Liver (tissue), 3 donors: ENCODE measurements at regions not wholly inside any gene's neighbourhood (a gene's known extent, or its start where the extent isn't known, plus 50 kb on each side); places are given as distances from the start of the nearest gene placed in this dataset.

ENCODE experiments used
- HNF4A ChIP-seq, 2 donors: conservative IDR thresholded peaks; 2 replicates each; pipeline ENCODE4 v1.6.1; 2016; ENCODE audit warnings: antibody characterized with exemption in 2 of 2, mild to moderate bottlenecking in 2 of 2
- REST ChIP-seq: IDR thresholded peaks from 2 replicates; pipeline ENCODE4 v1.6.1; 2016; ENCODE audit warnings: antibody characterized with exemption, mild to moderate bottlenecking
- TF ChIP-seq, protein P1 (sequence below): IDR thresholded peaks from 2 replicates; pipeline ENCODE4 v1.6.1; 2016; ENCODE audit warnings: antibody characterized with exemption
- TF ChIP-seq, protein P2 (sequence below): fragments of 150-350 bp; IDR thresholded peaks from 2 replicates; pipeline ENCODE4 v1.5.1; 2017; ENCODE audit warnings: improper control_type of control experiment, low read depth, low read length; ENCODE audit not compliant: missing input control
- donor health status: healthy.
- donor health status: healthy.

- TF ChIP-seq, protein P1, sequence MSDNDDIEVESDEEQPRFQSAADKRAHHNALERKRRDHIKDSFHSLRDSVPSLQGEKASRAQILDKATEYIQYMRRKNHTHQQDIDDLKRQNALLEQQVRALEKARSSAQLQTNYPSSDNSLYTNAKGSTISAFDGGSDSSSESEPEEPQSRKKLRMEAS: no peak
- TF ChIP-seq HNF4A (conservative IDR thresholded peaks at IDR 0.05) (no peak), REST (no peak)
- TF ChIP-seq, protein P2, sequence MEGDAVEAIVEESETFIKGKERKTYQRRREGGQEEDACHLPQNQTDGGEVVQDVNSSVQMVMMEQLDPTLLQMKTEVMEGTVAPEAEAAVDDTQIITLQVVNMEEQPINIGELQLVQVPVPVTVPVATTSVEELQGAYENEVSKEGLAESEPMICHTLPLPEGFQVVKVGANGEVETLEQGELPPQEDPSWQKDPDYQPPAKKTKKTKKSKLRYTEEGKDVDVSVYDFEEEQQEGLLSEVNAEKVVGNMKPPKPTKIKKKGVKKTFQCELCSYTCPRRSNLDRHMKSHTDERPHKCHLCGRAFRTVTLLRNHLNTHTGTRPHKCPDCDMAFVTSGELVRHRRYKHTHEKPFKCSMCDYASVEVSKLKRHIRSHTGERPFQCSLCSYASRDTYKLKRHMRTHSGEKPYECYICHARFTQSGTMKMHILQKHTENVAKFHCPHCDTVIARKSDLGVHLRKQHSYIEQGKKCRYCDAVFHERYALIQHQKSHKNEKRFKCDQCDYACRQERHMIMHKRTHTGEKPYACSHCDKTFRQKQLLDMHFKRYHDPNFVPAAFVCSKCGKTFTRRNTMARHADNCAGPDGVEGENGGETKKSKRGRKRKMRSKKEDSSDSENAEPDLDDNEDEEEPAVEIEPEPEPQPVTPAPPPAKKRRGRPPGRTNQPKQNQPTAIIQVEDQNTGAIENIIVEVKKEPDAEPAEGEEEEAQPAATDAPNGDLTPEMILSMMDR: no peak
Measured at GRCh38 chr13:44137466-44137865, 236.2 kb upstream of the SERP2 start.
